ENCODE measurements at regions not wholly inside any gene's neighbourhood (a gene's known extent, or its start where the extent isn't known, plus 50 kb on each side); places are given as distances from the start of the nearest gene placed in this dataset.

GRCh38 chr20:61186771-61187472 is 65.1 kb upstream of the CDH4 start:
- CTCF ChIA-PET, result no interaction called here
- DNase-seq, result no peak
- Histone ChIP-seq H3K9me2 (replicated peaks; ENCODE audit: low read length) (no peaks in the 10 kb centered on the region), H3K27me3 (ENCODE audit: low read length) (peaks cover 16% of the 10 kb centered on the region; the same call in 1 of the 2 replicates), H3K79me2 (ENCODE audit: low read length) (no peaks in the 10 kb centered on the region), H4K20me1 (ENCODE audit: low read length) (no peaks in the 10 kb centered on the region), H3K36me3 (ENCODE audit: low read depth, low read length) (no peaks in the 10 kb centered on the region), H3F3A (ENCODE audit: low read length, unreplicated experiment) (no peaks in the 10 kb centered on the region), H3K4me1 (ENCODE audit: insufficient read depth, low read length) (no peaks in the 10 kb centered on the region), H3K9ac (ENCODE audit: low read length) (no peak overlapping the region), H3K27ac (ENCODE audit: low read length) (no peak overlapping the region), H2AFZ (ENCODE audit: low read length) (no peak overlapping the region), H3K9me3 (ENCODE audit: low read length) (no peaks in the 10 kb centered on the region), H3K4me3 (ENCODE audit: low read length) (no peak overlapping the region), H3K4me2 (ENCODE audit: low read length) (no peak overlapping the region)
- no TSS peak for BruUV-seq (replicated peaks)
- POLR2A ChIA-PET (ENCODE audit: unreplicated experiment), result no interaction called here
- ATAC-seq, result no peak
- TF ChIP-seq EZH2phosphoT487 (IDR thresholded peaks at IDR 0.05; ENCODE audit: borderline replicate concordance, low read length) (no peak), EZH2 (IDR thresholded peaks at IDR 0.05; ENCODE audit: low read length, unreplicated experiment) (no peak), CTCF (conservative IDR thresholded peaks at IDR 0.05; ENCODE audit: low read depth, low read length) (no peak)
- intact Hi-C loops (cut with micrococcal nuclease), result no loop called here

GRCh38 chr20:61189534-61189933 is 62.5 kb upstream of the CDH4 start:
- H2AFZ ChIP-seq (ENCODE audit: low read length), result no peak overlapping the region
- ChIA-PET CTCF (no interaction called here), POLR2A (ENCODE audit: unreplicated experiment) (interaction anchor here (0.7 kb wide), 1 partner anchor 38 kb away, joined by 3 read pairs; no protein-coding TSS in a partner anchor)
- DNase-seq, result no peak
- TF ChIP-seq EZH2phosphoT487 (IDR thresholded peaks at IDR 0.05; ENCODE audit: borderline replicate concordance, low read length), result no peak
- TF ChIP-seq CTCF (conservative IDR thresholded peaks at IDR 0.05; ENCODE audit: low read depth, low read length), result no peak
- TF ChIP-seq EZH2 (IDR thresholded peaks at IDR 0.05; ENCODE audit: low read length, unreplicated experiment), result no peak
- H3K27me3 ChIP-seq (ENCODE audit: low read length), result peaks cover 6% of the 10 kb centered on the region; the same call in 1 of the 2 replicates
- no peaks in the 10 kb centered on the region for H4K20me1 ChIP-seq (ENCODE audit: low read length)
- no TSS peak for BruUV-seq (replicated peaks)
- no peaks in the 10 kb centered on the region for H3K36me3 ChIP-seq (ENCODE audit: low read depth, low read length)
- intact Hi-C loops (cut with micrococcal nuclease), result no loop called here
- ATAC-seq, result no peak
- no peak overlapping the region for H3K9ac ChIP-seq (ENCODE audit: low read length)
- no peak overlapping the region for H3K4me3 ChIP-seq (ENCODE audit: low read length)
- no peak overlapping the region for H3K27ac ChIP-seq (ENCODE audit: low read length)
- H3K9me2 ChIP-seq (replicated peaks; ENCODE audit: low read length), result no peaks in the 10 kb centered on the region
- H3K9me3 ChIP-seq (ENCODE audit: low read length), result peaks cover 10% of the 10 kb centered on the region; the same call in 1 of the 2 replicates
- H3K79me2 ChIP-seq (ENCODE audit: low read length), result no peaks in the 10 kb centered on the region
- H3K4me2 ChIP-seq (ENCODE audit: low read length), result no peak overlapping the region
- H3K4me1 ChIP-seq (ENCODE audit: insufficient read depth, low read length), result no peaks in the 10 kb centered on the region
- no peaks in the 10 kb centered on the region for H3F3A ChIP-seq (ENCODE audit: low read length, unreplicated experiment)

GRCh38 chr20:61191096-61191495 is 61.0 kb upstream of the CDH4 start:
- Histone ChIP-seq H4K20me1 (ENCODE audit: low read length) (no peaks in the 10 kb centered on the region), H3K9me2 (replicated peaks; ENCODE audit: low read length) (no peaks in the 10 kb centered on the region), H3K27ac (ENCODE audit: low read length) (no peak overlapping the region), H3K36me3 (ENCODE audit: low read depth, low read length) (no peaks in the 10 kb centered on the region), H3K9ac (ENCODE audit: low read length) (no peak overlapping the region), H2AFZ (ENCODE audit: low read length) (no peak overlapping the region), H3K4me2 (ENCODE audit: low read length) (no peak overlapping the region), H3K9me3 (ENCODE audit: low read length) (peaks cover 10% of the 10 kb centered on the region; the same call in 1 of the 2 replicates), H3K79me2 (ENCODE audit: low read length) (no peaks in the 10 kb centered on the region), H3K4me3 (ENCODE audit: low read length) (no peak overlapping the region), H3F3A (ENCODE audit: low read length, unreplicated experiment) (no peaks in the 10 kb centered on the region), H3K4me1 (ENCODE audit: insufficient read depth, low read length) (no peaks in the 10 kb centered on the region), H3K27me3 (ENCODE audit: low read length) (peaks cover 7% of the 10 kb centered on the region; the same call in 1 of the 2 replicates)
- CTCF ChIA-PET, result no interaction called here
- no peak for ATAC-seq
- intact Hi-C loops (cut with micrococcal nuclease), result no loop called here
- no peak for TF ChIP-seq EZH2 (IDR thresholded peaks at IDR 0.05; ENCODE audit: low read length, unreplicated experiment)
- no peak for TF ChIP-seq EZH2phosphoT487 (IDR thresholded peaks at IDR 0.05; ENCODE audit: borderline replicate concordance, low read length)
- TF ChIP-seq CTCF (conservative IDR thresholded peaks at IDR 0.05; ENCODE audit: low read depth, low read length), result no peak
- BruUV-seq (replicated peaks), result no TSS peak
- POLR2A ChIA-PET (ENCODE audit: unreplicated experiment), result no interaction called here
- no peak for DNase-seq
